Esophagus squamous epithelium (tissue), 5 donors: ENCODE measurements at regions not wholly inside any gene's neighbourhood (a gene's known extent, or its start where the extent isn't known, plus 50 kb on each side); places are given as distances from the start of the nearest gene placed in this dataset.

ENCODE experiments used
- DNase-seq: peaks from one replicate; lab custom pipeline; 2025; lab: John Stamatoyannopoulos, UW
- H3K27ac ChIP-seq, 4 donors: fragments of 200-600 bp; sonication (generic); one replicate each; pipeline ENCODE4 v1.5.1; 2016 to 2019; ENCODE audit warnings: mild to moderate bottlenecking in 1 of 4
- H3K27me3 ChIP-seq, 4 donors: fragments of 200-600 bp; sonication (generic); 1 replicate in 3 of 4; 2 replicates in 1 of 4; pipeline versions ENCODE4 v1.5.1 to v1.6.0; 2017 to 2021; ENCODE audit warnings: antibody characterized with exemption in 1 of 4
- H3K36me3 ChIP-seq, 3 donors: fragments of 200-600 bp; sonication (generic); one replicate each; pipeline ENCODE4 v1.5.1; 2016 to 2019
- H3K4me1 ChIP-seq, 3 donors: fragments of 200-600 bp; sonication (generic); one replicate each; pipeline ENCODE4 v1.5.1; 2017 to 2019
- H3K4me3 ChIP-seq, 4 donors: fragments of 200-600 bp; sonication (generic); 1 replicate in 3 of 4; 2 replicates in 1 of 4; pipeline ENCODE4 v1.5.1; 2016 to 2019; ENCODE audit warnings: mild to moderate bottlenecking in 2 of 4, moderate library complexity in 1 of 4
- H3K9me3 ChIP-seq, 3 donors: fragments of 200-600 bp; sonication (generic); one replicate each; pipeline ENCODE4 v1.5.1; 2016 to 2019
- POLR2A ChIP-seq, 4 donors: fragments of 450-650 bp; IDR thresholded peaks; one replicate each; pipeline ENCODE4 v1.6.1; 2017; ENCODE audit warnings: antibody characterized with exemption in 4 of 4, mild to moderate bottlenecking in 4 of 4, moderate library complexity in 3 of 4
- WGBS, 2 donors: methylation state at CpG; one replicate each; pipeline ENCODE4 v1.1.5; 2018; 5-methylcytosine and 5-hydroxymethylcytosine counted together
- intact Hi-C: fragments of 100-400 bp; cut with DNase I; formaldehyde crosslinking; loops from one replicate; pipeline ENCODE4 v1.15.0; 2022
- TF ChIP-seq, protein P1 (sequence below), 6 experiments: fragments of 450-650 bp in 4 of 6; fragments of 200-600 bp in 2 of 6; sonication (generic) in 2 of 6; IDR thresholded peaks; one replicate each; pipeline ENCODE4 v1.5.1; 2016 to 2019; ENCODE audit warnings: antibody characterized with exemption in 6 of 6, mild to moderate bottlenecking in 4 of 6, moderate library complexity in 4 of 6
- donor health status: DM: yes; HTN: yes; CAD: no.

- no peak for DNase-seq
- Histone ChIP-seq H3K4me3 (no peak overlapping the region), H3K4me1 (peaks cover 3 to 16% (median 6%) of the 10 kb centered on the region in 3 donors), H3K36me3 (no peaks in the 10 kb centered on the region), H3K27me3 (no peaks in the 10 kb centered on the region), H3K27ac (no peak overlapping the region), H3K9me3 (no peaks in the 10 kb centered on the region)
- 84 to 90% methylated on average over 3 of the region's 3 CpGs for WGBS, 2 donors
- TF ChIP-seq, protein P1, sequence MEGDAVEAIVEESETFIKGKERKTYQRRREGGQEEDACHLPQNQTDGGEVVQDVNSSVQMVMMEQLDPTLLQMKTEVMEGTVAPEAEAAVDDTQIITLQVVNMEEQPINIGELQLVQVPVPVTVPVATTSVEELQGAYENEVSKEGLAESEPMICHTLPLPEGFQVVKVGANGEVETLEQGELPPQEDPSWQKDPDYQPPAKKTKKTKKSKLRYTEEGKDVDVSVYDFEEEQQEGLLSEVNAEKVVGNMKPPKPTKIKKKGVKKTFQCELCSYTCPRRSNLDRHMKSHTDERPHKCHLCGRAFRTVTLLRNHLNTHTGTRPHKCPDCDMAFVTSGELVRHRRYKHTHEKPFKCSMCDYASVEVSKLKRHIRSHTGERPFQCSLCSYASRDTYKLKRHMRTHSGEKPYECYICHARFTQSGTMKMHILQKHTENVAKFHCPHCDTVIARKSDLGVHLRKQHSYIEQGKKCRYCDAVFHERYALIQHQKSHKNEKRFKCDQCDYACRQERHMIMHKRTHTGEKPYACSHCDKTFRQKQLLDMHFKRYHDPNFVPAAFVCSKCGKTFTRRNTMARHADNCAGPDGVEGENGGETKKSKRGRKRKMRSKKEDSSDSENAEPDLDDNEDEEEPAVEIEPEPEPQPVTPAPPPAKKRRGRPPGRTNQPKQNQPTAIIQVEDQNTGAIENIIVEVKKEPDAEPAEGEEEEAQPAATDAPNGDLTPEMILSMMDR (IDR thresholded peaks at IDR 0.05), result no peak
- no peak for TF ChIP-seq POLR2A (IDR thresholded peaks at IDR 0.05)
- intact Hi-C loops, result no loop called here
Observed at GRCh38 chr9:115169003-115169402, 51.0 kb upstream of the TNC start.

GRCh38 chr9:115170358-115171073 is 52.6 kb upstream of the TNC start:
- intact Hi-C loops, result no loop called here
- 54 to 59% methylated on average over 5 of the region's 5 CpGs for WGBS, 2 donors
- no peak for DNase-seq

GRCh38 chr9:115171921-115172388 is 54.0 kb upstream of the TNC start:
- H3K36me3 ChIP-seq, result no peaks in the 10 kb centered on the region
- peaks cover 0 to 6% (median 0%) of the 10 kb centered on the region in 3 donors for H3K4me1 ChIP-seq
- intact Hi-C loops, result no loop called here
- no peak for TF ChIP-seq POLR2A (IDR thresholded peaks at IDR 0.05)
- TF ChIP-seq, protein P1 (IDR thresholded peaks at IDR 0.05), result no peak
- WGBS, 2 donors, result 84 to 90% methylated on average over 3 of the region's 3 CpGs
- H3K27me3 ChIP-seq, result no peaks in the 10 kb centered on the region
- no peak overlapping the region for H3K4me3 ChIP-seq
- no peak overlapping the region for H3K27ac ChIP-seq
- DNase-seq, result no peak
- no peaks in the 10 kb centered on the region for H3K9me3 ChIP-seq

More at GRCh38 chr9:115170358-115171073, 52.6 kb upstream of the TNC start:
- H3K9me3 ChIP-seq, result no peaks in the 10 kb centered on the region
- H3K4me3 ChIP-seq, result no peak overlapping the region
- no peak for TF ChIP-seq POLR2A (IDR thresholded peaks at IDR 0.05)
- TF ChIP-seq, protein P1 (IDR thresholded peaks at IDR 0.05), result no peak
- H3K27ac ChIP-seq, result no peak overlapping the region
- peaks cover 0 to 6% (median 0%) of the 10 kb centered on the region in 3 donors for H3K4me1 ChIP-seq
- no peaks in the 10 kb centered on the region for H3K27me3 ChIP-seq
- H3K36me3 ChIP-seq, result no peaks in the 10 kb centered on the region

DNA sequence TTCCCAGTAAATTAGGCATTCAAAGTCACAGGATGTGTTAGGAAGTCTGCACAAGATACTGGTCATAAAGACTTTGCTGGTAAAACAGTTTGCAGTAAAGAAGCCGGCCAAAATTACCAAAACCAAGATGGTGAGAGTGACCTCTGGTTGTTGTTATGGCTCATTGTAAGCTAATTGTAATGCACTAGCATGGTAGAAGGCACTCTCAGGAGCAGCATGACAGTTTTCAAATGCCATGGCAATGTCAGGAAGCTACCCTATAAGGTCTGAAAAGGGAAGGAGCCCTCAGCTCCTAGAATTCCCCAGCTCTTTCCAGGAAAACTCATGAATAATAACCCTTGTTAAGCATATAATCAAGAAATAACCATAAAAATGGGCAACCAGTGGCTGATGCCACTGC is 64.3 kb upstream of the TNC start:
- H3K27ac ChIP-seq, result no peak overlapping the region
- H3K36me3 ChIP-seq, result no peaks in the 10 kb centered on the region
- TF ChIP-seq, protein P1 (IDR thresholded peaks at IDR 0.05), result no peak
- TF ChIP-seq POLR2A (IDR thresholded peaks at IDR 0.05), result no peak
- WGBS, 2 donors, result 86 to 100% methylated on average over 1 of the region's 1 CpG
- H3K4me1 ChIP-seq, result peaks cover 0 to 5% (median 0%) of the 10 kb centered on the region in 3 donors
- DNase-seq, result no peak
- no peaks in the 10 kb centered on the region for H3K27me3 ChIP-seq
- intact Hi-C loops, result no loop called here
- no peaks in the 10 kb centered on the region for H3K9me3 ChIP-seq
- no peak overlapping the region for H3K4me3 ChIP-seq

DNA sequence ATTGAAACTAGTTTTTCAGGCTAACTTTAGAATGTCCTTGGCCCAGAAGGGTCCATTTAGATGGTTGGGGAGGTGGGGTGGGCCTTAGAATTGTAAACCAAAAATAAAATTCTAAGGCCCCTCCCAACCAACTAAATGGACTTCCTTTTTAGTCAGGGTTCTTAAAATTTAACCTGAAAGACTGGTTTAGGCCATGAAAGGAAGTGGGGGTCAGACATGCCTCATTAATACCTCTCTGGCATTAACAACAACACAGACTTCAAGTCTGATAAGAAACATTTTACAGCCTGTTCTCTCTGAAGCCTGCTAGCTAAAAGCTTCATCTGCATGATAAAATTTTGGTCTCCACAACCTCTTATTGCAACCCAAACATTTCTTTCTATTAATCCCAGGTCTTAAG is 65.5 kb upstream of the TNC start:
- Histone ChIP-seq H3K27ac (no peak overlapping the region), H3K4me3 (no peak overlapping the region), H3K36me3 (no peaks in the 10 kb centered on the region), H3K9me3 (no peaks in the 10 kb centered on the region), H3K4me1 (peaks cover 0 to 5% (median 0%) of the 10 kb centered on the region in 3 donors), H3K27me3 (no peaks in the 10 kb centered on the region)
- intact Hi-C loops, result no loop called here
- DNase-seq, result no peak
- TF ChIP-seq POLR2A (IDR thresholded peaks at IDR 0.05), result no peak
- TF ChIP-seq, protein P1 (IDR thresholded peaks at IDR 0.05), result no peak
